Brain pericyte (primary cell): ENCODE measurements at regions not wholly inside any gene's neighbourhood (a gene's known extent, or its start where the extent isn't known, plus 50 kb on each side); places are given as distances from the start of the nearest gene placed in this dataset.
"Not testable (repeated sequence)": the region's sequence is repeated elsewhere in the genome, so short reads cannot be mapped to it uniquely, and the experiment has no call there.

Source experiments
- DNase-seq: peaks from one replicate; pipeline ENCODE4 v3.0.0-alpha.2; 2012; ENCODE audit warnings: low read depth, low spot score

DNA sequence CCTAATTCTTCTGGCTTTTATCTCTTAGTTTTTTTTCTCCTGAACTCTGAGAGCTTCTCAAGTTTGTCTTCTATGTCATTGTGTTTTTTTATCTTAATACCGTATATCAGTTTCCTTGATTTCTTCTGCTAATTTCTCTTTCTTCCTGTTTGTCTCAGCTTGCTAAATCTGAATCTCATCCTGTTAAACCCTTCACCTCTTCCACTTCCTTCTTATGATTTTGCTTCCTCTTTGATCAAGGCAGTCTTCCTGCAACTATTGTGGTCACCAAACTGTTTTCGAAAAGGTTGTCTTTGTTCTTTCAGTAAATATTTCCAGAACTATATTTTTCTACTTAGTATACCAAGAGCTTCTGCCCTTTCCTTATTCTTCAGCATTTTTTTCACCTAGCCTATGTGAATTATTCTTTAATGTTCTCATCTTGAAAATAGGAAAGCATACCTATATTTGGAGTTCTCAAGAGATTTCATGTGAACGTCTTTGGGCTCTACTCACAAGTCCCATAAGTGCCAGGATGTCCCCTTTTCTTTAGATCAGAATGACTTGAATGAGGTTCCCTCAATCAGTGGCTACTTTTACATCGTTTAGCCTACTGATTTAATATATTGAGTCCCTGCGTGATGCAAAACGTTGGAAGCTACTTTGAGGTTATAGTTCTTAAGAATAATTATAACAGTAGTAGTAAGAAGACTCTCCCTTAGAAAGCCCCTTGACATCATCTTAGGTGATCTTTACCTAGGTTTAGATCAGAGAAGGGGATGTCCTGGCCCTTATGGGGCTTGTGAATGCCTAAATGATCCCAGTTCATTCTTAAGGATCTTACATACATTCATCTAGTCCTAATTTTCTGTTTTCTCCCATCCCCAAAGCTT lies 415.4 kb upstream of the AUTS2 start:
- no peak for DNase-seq

DNA sequence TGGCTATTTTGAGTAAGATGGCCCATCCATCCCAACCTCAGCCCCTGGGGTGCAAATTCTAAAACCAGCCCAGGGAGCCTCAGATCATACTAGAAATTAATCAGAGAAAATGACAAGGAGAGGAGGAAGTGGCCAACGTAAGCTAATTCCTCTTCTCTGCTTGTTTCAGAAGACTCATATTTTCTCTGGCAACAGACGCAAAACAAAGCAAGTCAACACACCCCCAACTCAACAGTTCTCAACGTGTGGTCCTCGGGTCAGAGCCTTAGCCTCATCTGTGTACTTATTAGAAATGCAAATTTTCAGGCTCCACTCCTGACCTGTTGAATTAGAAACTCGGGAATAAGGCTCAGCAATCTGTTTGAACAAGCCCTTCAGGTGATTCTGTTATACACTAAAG lies 413.9 kb upstream of the AUTS2 start:
- DNase-seq = no peak

DNA sequence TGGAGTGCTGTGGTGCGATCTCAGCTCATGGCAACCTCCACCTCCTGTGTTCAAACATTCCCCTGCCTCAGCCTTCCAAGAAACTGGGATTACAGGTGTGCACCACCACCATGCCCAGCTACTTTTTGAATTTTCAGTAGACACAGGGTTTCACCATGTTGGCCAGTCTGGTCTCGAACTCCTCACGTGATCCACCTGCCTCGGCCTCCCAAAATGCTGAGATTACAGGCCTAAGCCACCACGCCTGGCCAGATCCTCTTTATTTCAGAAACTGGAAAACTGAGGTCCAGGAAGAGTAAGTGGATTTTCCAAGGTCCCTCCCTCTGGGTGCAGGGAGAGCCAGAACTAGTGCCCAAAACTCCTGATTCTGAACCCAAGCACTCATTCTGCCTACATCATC lies 413.1 kb upstream of the AUTS2 start:
- DNase-seq = no peak

DNA sequence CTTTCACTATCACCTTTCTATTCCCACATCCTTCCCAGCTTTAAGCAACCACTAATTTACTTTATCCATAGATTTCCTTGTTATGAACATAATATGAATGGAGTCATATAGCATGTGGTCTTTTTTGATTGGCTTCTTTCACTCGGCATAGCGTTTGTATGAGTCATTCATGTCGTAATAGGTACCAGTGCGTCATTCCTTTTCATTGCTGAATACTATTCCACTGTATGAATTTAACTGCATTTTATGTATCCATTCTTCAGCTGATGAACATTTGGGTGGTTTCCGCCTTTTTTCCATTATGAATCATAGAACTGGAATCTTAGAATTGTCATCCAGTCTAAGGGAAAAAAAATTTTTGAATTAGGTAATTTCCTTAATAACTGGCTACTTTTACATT lies 411.3 kb upstream of the AUTS2 start:
- no peak for DNase-seq

DNA sequence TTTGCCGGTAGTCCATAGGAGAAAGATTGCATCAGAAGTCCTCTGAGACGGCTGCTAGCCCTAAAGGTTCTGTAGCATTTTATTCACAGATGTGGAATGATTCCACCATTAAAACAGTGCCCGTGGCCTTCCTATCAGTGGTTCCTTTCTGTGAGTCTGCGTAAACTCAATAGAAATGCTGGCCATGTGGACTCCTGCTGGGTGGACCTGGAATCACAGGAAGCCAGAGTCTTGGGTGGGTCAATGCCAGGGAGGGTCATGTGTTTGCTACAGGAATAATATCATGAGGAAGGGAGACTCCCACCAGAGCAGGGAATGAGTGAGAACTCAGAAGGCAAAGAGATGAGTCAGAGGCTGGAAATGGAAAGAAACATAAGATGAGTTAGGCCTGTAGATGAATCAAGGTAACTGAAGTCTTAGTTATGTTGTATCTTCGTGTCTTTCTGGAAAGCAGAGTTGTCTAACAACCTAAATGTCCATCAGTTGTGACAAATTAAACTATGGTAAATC lies 410.4 kb upstream of the AUTS2 start:
- DNase-seq = no peak

DNA sequence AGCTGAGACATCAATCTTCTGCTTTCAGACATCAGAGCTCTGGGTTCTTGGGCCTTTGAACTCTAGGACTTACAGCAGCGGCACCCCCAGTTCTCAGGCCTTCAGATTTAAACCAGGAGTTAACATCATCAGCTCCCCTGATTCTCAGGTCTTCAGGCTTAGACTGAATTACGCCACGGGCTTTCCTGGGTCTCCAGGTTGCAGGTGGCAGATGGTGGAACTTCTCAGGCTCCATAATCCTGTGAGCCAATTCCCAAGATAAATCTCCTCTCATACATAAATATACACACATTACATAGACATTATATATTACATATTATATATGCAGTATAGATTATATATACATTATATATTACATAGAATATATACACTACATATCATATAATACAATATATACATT lies 408.9 kb upstream of the AUTS2 start:
- DNase-seq = no peak

DNA sequence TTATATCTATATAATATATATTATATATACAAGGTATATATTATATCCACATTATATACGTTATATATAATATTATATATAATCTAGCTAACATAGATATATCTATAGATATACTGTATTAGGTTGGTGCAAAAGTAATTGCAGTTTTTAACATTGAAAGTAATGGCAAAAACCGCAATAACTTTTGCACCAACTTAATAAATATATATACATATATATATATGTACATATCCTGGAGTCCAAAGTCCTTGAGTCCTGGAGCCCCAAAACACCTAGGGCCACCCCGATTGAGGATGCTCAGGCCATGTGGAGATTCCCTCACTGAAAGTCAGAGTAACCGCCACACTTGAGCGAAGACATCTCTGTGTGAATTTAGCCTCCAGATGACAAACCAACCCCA lies 408.2 kb upstream of the AUTS2 start:
- DNase-seq = no peak

DNA sequence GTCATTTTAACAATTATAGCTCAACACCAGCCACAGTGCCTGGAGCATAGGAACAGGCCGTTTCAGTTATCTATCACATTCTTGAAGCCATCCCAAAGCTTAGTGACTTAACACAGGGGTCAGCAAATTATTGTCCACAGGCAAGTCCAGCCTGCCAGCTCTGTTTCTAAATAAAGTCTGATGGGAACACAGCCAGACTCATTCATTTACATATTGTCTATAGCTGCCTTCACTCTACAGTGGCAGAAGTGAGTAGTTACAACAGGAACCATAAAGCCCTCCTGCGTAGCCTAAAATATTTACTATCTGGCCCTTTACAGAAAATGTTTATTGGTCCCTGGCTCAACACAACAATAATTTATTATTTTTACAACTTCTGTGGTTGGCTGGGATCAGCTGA lies 407.5 kb upstream of the AUTS2 start:
- DNase-seq = no peak

DNA sequence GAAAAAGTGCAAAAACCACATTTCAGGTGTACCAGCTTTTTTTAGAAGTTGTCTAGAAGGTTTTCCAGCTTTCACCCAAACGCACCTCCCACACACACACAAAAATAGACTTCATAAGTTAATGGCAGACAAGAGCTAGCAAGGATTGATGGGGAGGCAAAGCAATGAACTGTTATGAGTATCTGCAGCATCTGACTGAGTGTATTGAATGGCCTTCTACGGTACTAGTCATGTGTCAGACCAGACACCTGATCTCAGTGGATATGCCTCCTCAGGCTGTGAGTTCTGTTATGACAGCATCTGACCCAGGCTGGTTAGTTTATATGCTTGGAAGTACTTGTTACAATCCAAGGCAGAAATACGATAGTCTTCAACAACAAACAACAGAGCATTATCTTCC lies 406.1 kb upstream of the AUTS2 start:
- no peak for DNase-seq

DNA sequence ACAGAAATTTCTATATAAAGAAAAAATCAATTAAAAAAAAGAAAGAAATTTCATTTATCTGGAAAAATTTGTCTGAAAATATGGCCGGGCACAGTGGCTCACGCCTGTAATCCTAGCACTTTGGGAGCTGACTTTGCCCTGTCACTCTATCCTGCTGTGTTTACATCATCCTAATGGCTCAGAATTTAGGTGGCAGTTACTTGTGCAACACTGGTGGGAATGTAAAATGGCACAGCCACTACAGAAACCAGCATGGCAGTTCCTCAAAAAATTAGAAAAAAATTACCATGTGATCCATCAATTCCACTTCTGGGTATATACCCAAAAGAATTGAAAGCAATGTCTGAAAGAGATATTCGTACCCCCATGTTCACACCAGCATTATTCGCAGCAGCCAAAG lies 405.2 kb upstream of the AUTS2 start:
- no peak for DNase-seq

DNA sequence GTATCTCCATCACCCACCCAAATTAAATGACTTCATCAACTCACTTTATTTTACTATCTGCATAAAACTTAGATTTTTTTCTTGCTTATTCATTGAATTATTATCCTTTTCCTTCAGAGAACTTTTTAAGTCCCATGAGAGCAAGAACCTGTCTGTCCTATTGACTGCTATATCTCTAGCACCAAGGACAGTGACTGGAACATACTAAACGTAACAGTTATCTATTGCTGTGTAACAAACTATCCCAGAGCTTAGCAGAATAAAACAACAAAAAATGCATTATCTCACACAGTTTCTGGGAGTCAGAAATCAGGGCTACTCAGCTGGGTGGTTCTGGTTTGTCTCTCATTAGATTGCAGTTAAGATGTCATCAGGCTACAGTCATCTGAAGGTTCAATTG lies 401.7 kb upstream of the AUTS2 start:
- no peak for DNase-seq

DNA sequence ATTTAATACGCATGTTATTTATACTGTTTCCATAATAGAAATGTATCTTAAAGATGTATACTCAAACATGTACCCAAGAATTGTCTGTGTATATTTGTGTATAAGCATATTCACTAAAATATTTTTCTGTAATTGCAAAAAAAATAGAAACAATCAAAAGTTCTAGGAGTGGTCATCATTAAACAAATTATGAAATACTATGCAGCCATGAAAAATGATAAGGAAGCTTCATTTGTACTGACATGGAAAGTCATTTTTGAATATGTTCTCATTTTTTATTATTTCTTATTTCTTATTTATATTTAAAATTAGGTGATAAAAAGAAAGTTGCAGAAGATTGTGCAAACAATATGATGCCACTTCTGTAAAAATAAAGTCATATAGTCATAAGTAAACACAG lies 400.0 kb upstream of the AUTS2 start:
- DNase-seq = no peak

DNA sequence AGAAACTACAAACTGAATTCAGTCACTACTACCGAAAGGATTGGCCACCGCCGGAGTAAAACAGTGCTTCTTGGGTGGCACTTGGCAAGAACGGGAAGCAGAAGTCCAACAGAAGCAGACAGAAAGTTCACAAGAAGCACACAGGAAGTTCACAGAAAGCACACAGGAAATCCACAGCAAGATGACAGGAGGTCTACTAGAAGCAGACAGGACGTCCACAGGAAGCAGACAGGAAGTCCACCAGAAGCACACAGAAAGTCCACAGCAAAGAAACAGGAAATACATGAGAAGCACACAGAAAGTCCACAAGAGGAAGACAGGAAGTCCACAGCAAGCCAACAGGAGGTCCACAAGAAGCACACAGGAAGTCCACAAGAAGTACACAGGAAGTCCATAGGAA lies 399.2 kb upstream of the AUTS2 start:
- no peak for DNase-seq

DNA sequence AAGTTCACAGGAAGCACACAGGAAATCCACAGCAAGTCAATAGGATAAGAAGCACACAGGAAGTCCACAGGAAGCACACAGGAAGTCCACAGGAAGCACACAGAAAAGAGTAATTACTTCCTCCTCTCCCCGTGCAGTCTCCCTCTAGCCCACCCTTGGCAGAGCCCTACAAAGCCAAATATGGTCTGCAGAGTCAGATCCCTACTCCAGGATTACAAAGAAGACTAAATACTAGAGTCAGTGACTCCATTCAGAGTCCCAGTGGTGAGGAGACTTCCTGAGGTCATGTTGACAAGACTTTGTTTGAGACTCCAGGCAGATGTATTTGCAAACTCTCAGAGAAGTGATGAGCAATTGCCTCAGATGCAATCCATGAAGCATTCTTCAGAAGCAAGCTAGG lies 398.6 kb upstream of the AUTS2 start:
- DNase-seq = no peak

DNA sequence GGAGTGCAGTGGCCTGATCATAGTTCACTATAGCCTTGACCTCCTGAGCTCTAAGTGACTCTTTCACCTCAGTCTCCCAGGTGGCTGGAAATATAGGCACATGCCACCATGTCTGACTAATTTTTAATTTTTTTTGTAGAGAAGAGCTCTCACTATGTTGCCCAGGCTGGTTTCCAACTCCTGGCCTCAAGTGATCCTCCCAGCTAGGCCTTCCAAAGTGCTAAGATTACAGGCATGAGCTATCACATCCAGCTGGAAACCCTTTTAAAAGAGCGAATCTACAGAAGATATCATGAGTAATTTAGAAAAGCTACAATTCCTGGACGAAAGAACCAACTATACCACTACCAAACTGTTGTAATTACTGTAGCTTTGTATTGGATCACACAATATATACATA lies 394.4 kb upstream of the AUTS2 start:
- no peak for DNase-seq

DNA sequence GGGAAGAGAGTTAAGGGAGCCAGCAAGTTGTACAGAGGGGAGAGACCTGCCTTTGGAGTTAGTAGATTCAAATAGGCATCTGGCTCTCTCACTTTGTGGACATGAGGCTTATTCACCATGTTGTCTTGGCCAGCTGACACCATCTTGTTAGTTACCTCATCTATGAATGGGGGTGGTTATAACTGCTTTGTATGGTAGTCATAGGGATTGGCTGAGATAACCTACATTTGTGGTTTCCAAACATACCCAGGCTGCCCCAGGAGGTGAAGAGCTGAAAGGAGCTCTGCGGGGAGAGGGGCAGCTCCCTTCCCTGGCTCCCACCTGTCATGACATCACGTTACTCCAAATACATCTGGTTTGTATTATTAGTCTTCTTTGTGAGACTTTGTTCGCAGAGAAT lies 393.3 kb upstream of the AUTS2 start:
- no peak for DNase-seq

DNA sequence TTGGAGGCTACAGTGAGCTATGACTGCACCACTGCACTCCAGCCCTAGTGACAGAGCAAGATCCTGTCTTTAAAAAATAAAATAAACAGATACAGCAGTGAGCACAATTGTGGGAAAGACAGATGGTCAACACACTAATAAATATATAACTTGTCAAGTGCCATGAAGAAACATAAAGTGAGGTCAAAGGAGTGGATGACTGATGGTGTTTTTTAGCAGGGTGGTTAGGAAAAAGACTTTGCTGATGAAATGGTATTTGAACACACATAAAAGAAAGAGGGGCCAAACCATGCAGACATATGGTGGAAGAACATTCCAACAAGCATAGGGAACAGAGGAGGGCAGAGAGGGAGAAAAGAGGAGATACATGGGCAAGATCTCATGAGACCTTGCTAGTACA lies 392.7 kb upstream of the AUTS2 start:
- DNase-seq = no peak

DNA sequence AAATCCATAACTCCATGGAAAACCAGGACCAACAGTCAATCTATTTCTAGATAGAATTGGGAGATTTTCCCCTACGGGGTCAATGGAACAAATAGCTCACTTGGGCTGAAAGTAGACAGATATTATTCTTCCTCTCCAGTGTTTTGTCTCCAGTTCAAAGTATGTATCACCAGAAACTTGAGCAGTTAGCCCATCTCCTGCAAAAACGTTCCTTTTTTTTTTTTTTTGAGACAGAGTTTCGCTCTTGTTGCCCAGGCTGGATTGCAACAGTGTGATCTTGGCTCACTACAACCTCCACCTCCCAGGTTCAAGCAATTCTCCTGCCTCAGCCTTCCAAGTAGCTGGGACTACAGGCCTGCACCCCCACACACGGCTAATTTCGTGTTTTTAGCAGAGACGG lies 390.0 kb upstream of the AUTS2 start:
- DNase-seq = no peak

DNA sequence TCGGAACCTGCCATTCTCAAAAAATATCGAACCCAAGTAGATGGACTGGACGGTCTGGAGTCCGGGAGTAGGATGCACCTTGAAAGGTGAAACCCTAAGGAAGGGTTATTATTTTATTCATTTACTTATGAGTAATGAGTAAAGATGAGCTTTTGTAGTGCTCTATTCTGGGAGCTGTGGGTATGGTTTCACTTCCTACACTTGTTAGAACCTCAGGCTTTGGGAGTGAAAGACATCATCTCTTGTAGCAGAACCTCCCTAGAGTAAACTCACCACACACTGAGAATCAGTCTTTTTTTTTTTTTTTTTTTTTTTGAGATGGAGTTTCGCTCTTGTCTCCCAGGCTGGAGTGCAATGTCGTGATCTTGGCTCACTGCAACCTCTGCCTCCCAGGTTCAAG lies 389.4 kb upstream of the AUTS2 start:
- no peak for DNase-seq

DNA sequence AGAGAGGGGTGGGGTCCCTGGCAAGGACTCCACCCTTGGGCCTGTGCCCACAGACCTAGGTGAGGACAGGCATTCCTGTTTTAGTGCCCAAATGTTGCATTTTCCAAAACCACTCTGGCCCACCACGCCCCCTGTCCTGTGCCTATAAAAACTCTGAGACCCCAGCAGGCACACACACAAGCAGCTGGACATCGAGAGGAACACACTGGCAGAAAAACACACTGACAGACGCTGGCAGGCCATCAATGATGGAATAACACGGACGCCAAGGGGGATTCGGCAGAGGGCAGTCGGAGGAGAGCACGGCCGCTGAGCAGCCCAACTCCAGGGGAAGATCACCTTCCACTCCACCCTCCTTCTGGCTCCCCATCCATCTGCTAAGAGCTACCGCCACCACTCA lies 386.9 kb upstream of the AUTS2 start:
- no peak for DNase-seq

DNA sequence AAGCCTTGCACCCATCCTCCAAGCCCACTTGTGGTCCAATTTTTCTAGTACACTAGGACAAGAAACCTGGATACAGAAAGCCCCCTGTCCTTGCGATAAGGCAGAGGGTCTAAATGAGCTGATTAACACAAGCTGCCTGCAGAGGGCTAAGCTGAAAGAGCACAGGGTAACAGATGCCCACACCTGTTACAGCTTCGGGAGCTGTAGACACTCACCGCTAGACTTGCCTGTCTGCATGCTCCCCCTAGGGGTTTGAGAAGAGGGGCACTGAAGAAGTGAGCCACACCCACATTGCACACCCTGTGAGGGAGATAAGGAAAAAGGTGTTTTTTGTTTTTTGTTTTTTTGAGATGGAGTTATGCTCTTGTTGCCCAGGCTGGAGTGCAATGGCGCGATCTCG lies 386.5 kb upstream of the AUTS2 start:
- no peak for DNase-seq

DNA sequence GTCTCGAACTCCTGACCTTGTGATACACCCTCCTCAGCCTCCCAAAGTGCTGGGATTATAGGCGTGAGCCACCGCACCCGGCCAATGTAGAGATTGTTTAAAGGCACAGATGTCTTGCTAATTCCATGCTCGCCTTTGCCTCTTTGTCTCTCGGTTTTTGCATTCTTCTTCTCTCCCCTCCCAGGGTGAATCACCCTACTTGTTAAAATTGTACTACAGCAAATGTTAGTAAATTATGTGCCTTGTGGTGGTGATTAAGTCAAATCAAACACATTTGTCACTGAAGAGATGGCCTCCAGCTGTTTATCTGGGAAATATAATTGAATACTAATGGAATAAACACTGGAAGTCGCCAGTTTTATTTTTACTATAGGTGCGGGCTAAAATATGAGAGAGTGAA lies 384.4 kb upstream of the AUTS2 start:
- DNase-seq = no peak

DNA sequence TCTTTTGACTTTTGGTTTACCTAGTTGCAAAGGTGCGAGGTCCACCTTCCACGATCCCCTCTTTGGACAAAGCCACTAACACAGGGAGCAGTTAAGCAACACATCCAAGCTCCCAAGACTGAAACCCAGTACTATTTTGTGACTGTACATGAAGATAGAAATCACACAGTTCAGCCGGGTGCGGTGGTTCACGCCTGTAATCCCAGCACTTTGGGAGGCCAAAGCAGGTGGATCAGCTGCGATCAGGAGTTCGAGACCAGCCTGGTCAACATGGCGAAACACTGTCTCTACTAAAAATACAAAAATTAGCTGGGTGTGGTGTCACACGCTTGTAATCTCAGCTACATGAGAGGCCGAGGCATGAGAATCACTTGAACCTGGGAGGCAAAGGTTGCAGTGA lies 382.8 kb upstream of the AUTS2 start:
- not testable (repeated sequence) for DNase-seq
